Osteoblast (primary cell): ENCODE measurements at regions not wholly inside any gene's neighbourhood (a gene's known extent, or its start where the extent isn't known, plus 50 kb on each side); places are given as distances from the start of the nearest gene placed in this dataset.

Experiments used
- DNase-seq: peaks from one replicate; pipeline ENCODE4 v3.0.0; 2011; ENCODE audit warnings: low spot score, mixed read lengths; ENCODE audit not compliant: insufficient read length; ENCODE audit errors: missing footprints
- H2AFZ ChIP-seq: 2 replicates; pipeline ENCODE4 v1.6.0; 2011; ENCODE audit warnings: mild to moderate bottlenecking, low read length
- H3K27ac ChIP-seq: 2 replicates; pipeline ENCODE4 v1.5.1; 2011; ENCODE audit warnings: mild to moderate bottlenecking, low read depth, low read length, moderate library complexity
- H3K27me3 ChIP-seq: 2 replicates; pipeline ENCODE4 v1.6.0; 2012; ENCODE audit warnings: mild to moderate bottlenecking, control low read depth, inconsistent platforms, low read length, moderate library complexity; ENCODE audit not compliant: insufficient read depth
- H3K36me3 ChIP-seq: 2 replicates; pipeline ENCODE4 v1.5.1; 2011; ENCODE audit warnings: mild to moderate bottlenecking, low read length, control low read depth, moderate library complexity; ENCODE audit not compliant: insufficient read depth
- H3K4me1 ChIP-seq: 2 replicates; pipeline ENCODE4 v1.5.1; 2011; ENCODE audit warnings: mild to moderate bottlenecking, low read length, control low read depth, moderate library complexity; ENCODE audit not compliant: insufficient read depth
- H3K4me2 ChIP-seq: 2 replicates; pipeline ENCODE4 v1.6.0; 2011; ENCODE audit warnings: mild to moderate bottlenecking, low read length; ENCODE audit not compliant: insufficient read depth
- H3K4me3 ChIP-seq: fragments of 200-600 bp; sonication (generic); 3 replicates; pipeline ENCODE4 v1.5.1; 2012; ENCODE audit warnings: mild to moderate bottlenecking, low read length, inconsistent platforms; ENCODE audit not compliant: insufficient read depth
- H3K79me2 ChIP-seq: 2 replicates; pipeline ENCODE4 v1.6.0; 2012; ENCODE audit warnings: mild to moderate bottlenecking, low read length, control low read depth, inconsistent platforms; ENCODE audit not compliant: insufficient read depth
- H3K9me3 ChIP-seq: 2 replicates; pipeline ENCODE4 v1.5.1; 2011; ENCODE audit warnings: low read depth, low read length, control low read depth
- H4K20me1 ChIP-seq: 2 replicates; pipeline ENCODE4 v1.6.0; 2012; ENCODE audit warnings: mild to moderate bottlenecking, low read length, control low read depth; ENCODE audit not compliant: insufficient read depth
- CTCF ChIP-seq: IDR thresholded peaks from 2 replicates; pipeline ENCODE4 v1.5.1; 2011; ENCODE audit warnings: mild to moderate bottlenecking, low read depth, low read length, moderate library complexity; ENCODE audit errors: extremely low read depth

GRCh38 chr10:124262234-124262865, 156.4 kb downstream of the OAT start:
- no peaks in the 10 kb centered on the region for H3K36me3 ChIP-seq
- DNase-seq = no peak

GRCh38 chr10:124259139-124259825, 159.4 kb downstream of the OAT start:
- Histone ChIP-seq H3K4me3 (no peak overlapping the region), H3K27me3 (peaks cover 3% of the 10 kb centered on the region), H3K9me3 (peaks cover 6% of the 10 kb centered on the region), H3K36me3 (no peaks in the 10 kb centered on the region), H4K20me1 (no peaks in the 10 kb centered on the region), H2AFZ (no peak overlapping the region), H3K4me1 (no peaks in the 10 kb centered on the region), H3K79me2 (no peaks in the 10 kb centered on the region), H3K4me2 (no peak overlapping the region), H3K27ac (no peak overlapping the region)
- DNase-seq = peak; percentile 36
- TF ChIP-seq CTCF = peak; percentile 22

More at GRCh38 chr10:124262234-124262865, 156.4 kb downstream of the OAT start:
- no peaks in the 10 kb centered on the region for H3K79me2 ChIP-seq
- H3K4me2 ChIP-seq = no peak overlapping the region
- H3K4me3 ChIP-seq = no peak overlapping the region
- peaks cover 3% of the 10 kb centered on the region for H3K27me3 ChIP-seq
- H3K9me3 ChIP-seq = peaks cover 4% of the 10 kb centered on the region
- peaks cover 1% of the 10 kb centered on the region for H3K4me1 ChIP-seq
- no peak overlapping the region for H3K27ac ChIP-seq
- TF ChIP-seq CTCF = no peak
- H2AFZ ChIP-seq = no peak overlapping the region
- no peaks in the 10 kb centered on the region for H4K20me1 ChIP-seq

- Histone ChIP-seq H2AFZ (no peak overlapping the region), H3K9me3 (peaks cover 6% of the 10 kb centered on the region), H3K79me2 (no peaks in the 10 kb centered on the region), H3K4me1 (no peaks in the 10 kb centered on the region), H3K4me2 (no peak overlapping the region), H3K27me3 (no peaks in the 10 kb centered on the region), H3K36me3 (no peaks in the 10 kb centered on the region), H3K4me3 (no peak overlapping the region), H4K20me1 (no peaks in the 10 kb centered on the region), H3K27ac (no peak overlapping the region)
- no peak for DNase-seq
- TF ChIP-seq CTCF = no peak
Measured at GRCh38 chr10:124257781-124258180, 160.9 kb downstream of the OAT start.

GRCh38 chr10:124256151-124256550, 162.6 kb downstream of the OAT start:
- Histone ChIP-seq H3K36me3 (no peaks in the 10 kb centered on the region), H3K27ac (no peak overlapping the region), H3K4me2 (no peak overlapping the region), H3K9me3 (peaks cover 6% of the 10 kb centered on the region), H3K79me2 (no peaks in the 10 kb centered on the region), H2AFZ (no peak overlapping the region), H3K4me1 (no peaks in the 10 kb centered on the region), H4K20me1 (no peaks in the 10 kb centered on the region), H3K27me3 (peaks cover 3% of the 10 kb centered on the region), H3K4me3 (no peak overlapping the region)
- no peak for TF ChIP-seq CTCF
- no peak for DNase-seq
